ENCODE measurements at regions not wholly inside any gene's neighbourhood (a gene's known extent, or its start where the extent isn't known, plus 50 kb on each side); places are given as distances from the start of the nearest gene placed in this dataset.

GRCh38 chr11:46198245-46199240 is 77.3 kb upstream of the PHF21A start:
- H3K27ac ChIP-seq = no peak overlapping the region
- TF ChIP-seq EZH2 (IDR thresholded peaks at IDR 0.05) = no peak
- H3K36me3 ChIP-seq (ENCODE audit: insufficient read depth, low read length) = no peaks in the 10 kb centered on the region
- H3K9ac ChIP-seq (ENCODE audit: insufficient read length) = no peak overlapping the region
- H3K4me3 ChIP-seq = no peak overlapping the region
- H3K9me3 ChIP-seq (ENCODE audit: low read depth, low read length) = no peaks in the 10 kb centered on the region
- no peak for DNase-seq (ENCODE audit: low read depth, low spot score)

- no peak for DNase-seq (ENCODE audit: low read depth, low spot score)
- H3K27ac ChIP-seq = no peak overlapping the region
- H3K9me3 ChIP-seq (ENCODE audit: low read depth, low read length) = no peaks in the 10 kb centered on the region
- no peaks in the 10 kb centered on the region for H3K36me3 ChIP-seq (ENCODE audit: insufficient read depth, low read length)
- H3K9ac ChIP-seq (ENCODE audit: insufficient read length) = no peak overlapping the region
- no peak overlapping the region for H3K4me3 ChIP-seq
- no peak for TF ChIP-seq EZH2 (IDR thresholded peaks at IDR 0.05)
- no peak for TF ChIP-seq FOXP2 (optimal IDR thresholded peaks at IDR 0.05; ENCODE audit: control extremely low read depth, extremely low read length, insufficient read depth)
- TF ChIP-seq POLR2AphosphoS5 (IDR thresholded peaks at IDR 0.05; ENCODE audit: borderline replicate concordance, low read depth, low read length) = no peak
Measured at GRCh38 chr11:46197421-46197820, 76.2 kb upstream of the PHF21A start.

- Histone ChIP-seq H3K27ac (no peak overlapping the region), H3K9ac (ENCODE audit: insufficient read length) (no peak overlapping the region), H3K36me3 (ENCODE audit: insufficient read depth, low read length) (no peaks in the 10 kb centered on the region), H3K9me3 (ENCODE audit: low read depth, low read length) (no peaks in the 10 kb centered on the region), H3K4me3 (no peak overlapping the region)
- TF ChIP-seq EZH2 (IDR thresholded peaks at IDR 0.05) = no peak
- TF ChIP-seq FOXP2 (optimal IDR thresholded peaks at IDR 0.05; ENCODE audit: control extremely low read depth, extremely low read length, insufficient read depth) = no peak
- no peak for TF ChIP-seq POLR2AphosphoS5 (IDR thresholded peaks at IDR 0.05; ENCODE audit: borderline replicate concordance, low read depth, low read length)
- no peak for DNase-seq (ENCODE audit: low read depth, low spot score)
Measured at GRCh38 chr11:46188017-46188416, 66.8 kb upstream of the PHF21A start.

GRCh38 chr11:46183819-46184218 is 62.6 kb upstream of the PHF21A start:
- H3K9ac ChIP-seq (ENCODE audit: insufficient read length) = no peak overlapping the region
- H3K36me3 ChIP-seq (ENCODE audit: insufficient read depth, low read length) = no peaks in the 10 kb centered on the region
- TF ChIP-seq FOXP2 (optimal IDR thresholded peaks at IDR 0.05; ENCODE audit: control extremely low read depth, extremely low read length, insufficient read depth) (no peak), EZH2 (IDR thresholded peaks at IDR 0.05) (no peak), POLR2AphosphoS5 (IDR thresholded peaks at IDR 0.05; ENCODE audit: borderline replicate concordance, low read depth, low read length) (no peak)
- H3K4me3 ChIP-seq = no peak overlapping the region
- H3K9me3 ChIP-seq (ENCODE audit: low read depth, low read length) = no peaks in the 10 kb centered on the region
- no peak overlapping the region for H3K27ac ChIP-seq
- DNase-seq (ENCODE audit: low read depth, low spot score) = no peak

- DNase-seq (ENCODE audit: low read depth, low spot score) = no peak
- no peaks in the 10 kb centered on the region for H3K36me3 ChIP-seq (ENCODE audit: insufficient read depth, low read length)
- H3K27ac ChIP-seq = no peak overlapping the region
- no peak for TF ChIP-seq POLR2AphosphoS5 (IDR thresholded peaks at IDR 0.05; ENCODE audit: borderline replicate concordance, low read depth, low read length)
- no peak for TF ChIP-seq EZH2 (IDR thresholded peaks at IDR 0.05)
- TF ChIP-seq FOXP2 (optimal IDR thresholded peaks at IDR 0.05; ENCODE audit: control extremely low read depth, extremely low read length, insufficient read depth) = no peak
- no peaks in the 10 kb centered on the region for H3K9me3 ChIP-seq (ENCODE audit: low read depth, low read length)
- no peak overlapping the region for H3K9ac ChIP-seq (ENCODE audit: insufficient read length)
- no peak overlapping the region for H3K4me3 ChIP-seq
Measured at GRCh38 chr11:46181843-46182424, 60.7 kb upstream of the PHF21A start.

GRCh38 chr11:46181387-46181786 is 60.1 kb upstream of the PHF21A start:
- Histone ChIP-seq H3K9ac (ENCODE audit: insufficient read length) (no peak overlapping the region), H3K9me3 (ENCODE audit: low read depth, low read length) (no peaks in the 10 kb centered on the region), H3K4me3 (no peak overlapping the region), H3K27ac (no peak overlapping the region), H3K36me3 (ENCODE audit: insufficient read depth, low read length) (no peaks in the 10 kb centered on the region)
- DNase-seq (ENCODE audit: low read depth, low spot score) = no peak
- no peak for TF ChIP-seq POLR2AphosphoS5 (IDR thresholded peaks at IDR 0.05; ENCODE audit: borderline replicate concordance, low read depth, low read length)
- TF ChIP-seq EZH2 (IDR thresholded peaks at IDR 0.05) = no peak
- no peak for TF ChIP-seq FOXP2 (optimal IDR thresholded peaks at IDR 0.05; ENCODE audit: control extremely low read depth, extremely low read length, insufficient read depth)

GRCh38 chr11:46180736-46181135 is 59.5 kb upstream of the PHF21A start:
- Histone ChIP-seq H3K9me3 (ENCODE audit: low read depth, low read length) (no peaks in the 10 kb centered on the region), H3K36me3 (ENCODE audit: insufficient read depth, low read length) (no peaks in the 10 kb centered on the region), H3K9ac (ENCODE audit: insufficient read length) (no peak overlapping the region), H3K27ac (no peak overlapping the region), H3K4me3 (no peak overlapping the region)
- TF ChIP-seq EZH2 (IDR thresholded peaks at IDR 0.05) (no peak), FOXP2 (optimal IDR thresholded peaks at IDR 0.05; ENCODE audit: control extremely low read depth, extremely low read length, insufficient read depth) (no peak), POLR2AphosphoS5 (IDR thresholded peaks at IDR 0.05; ENCODE audit: borderline replicate concordance, low read depth, low read length) (no peak)
- DNase-seq (ENCODE audit: low read depth, low spot score) = no peak

- Histone ChIP-seq H3K9ac (ENCODE audit: insufficient read length) (no peak overlapping the region), H3K36me3 (ENCODE audit: insufficient read depth, low read length) (no peaks in the 10 kb centered on the region), H3K9me3 (ENCODE audit: low read depth, low read length) (no peaks in the 10 kb centered on the region), H3K4me3 (no peak overlapping the region), H3K27ac (no peak overlapping the region)
- DNase-seq (ENCODE audit: low read depth, low spot score) = no peak
- TF ChIP-seq FOXP2 (optimal IDR thresholded peaks at IDR 0.05; ENCODE audit: control extremely low read depth, extremely low read length, insufficient read depth) (no peak), POLR2AphosphoS5 (IDR thresholded peaks at IDR 0.05; ENCODE audit: borderline replicate concordance, low read depth, low read length) (no peak), EZH2 (IDR thresholded peaks at IDR 0.05) (no peak)
Measured at GRCh38 chr11:46178513-46178912, 57.3 kb upstream of the PHF21A start.

All from SK-N-MC (cell line).